MM.1S (cell line): ENCODE measurements at regions not wholly inside any gene's neighbourhood (a gene's known extent, or its start where the extent isn't known, plus 50 kb on each side); places are given as distances from the start of the nearest gene placed in this dataset.

Source experiments
- CTCF ChIP-seq: fragments of 300-600 bp; sonication (generic); IDR thresholded peaks from 2 replicates; pipeline ENCODE4 v1.5.1; 2016; ENCODE audit warnings: antibody characterized with exemption, low read length, mixed read lengths
- EZH2 ChIP-seq: fragments of 300-600 bp; sonication (generic); optimal IDR thresholded peaks from 2 replicates; pipeline ENCODE3; 2017; ENCODE audit warnings: low read depth, mild to moderate bottlenecking, antibody characterized with exemption, low read length, mixed read lengths

- no peak for TF ChIP-seq CTCF
- TF ChIP-seq EZH2: no peak
These were observed 298.2 kb upstream of the COL3A1 start for GRCh38 chr2:188676010-188676400.
